GM12874 (cell line): ENCODE measurements at regions not wholly inside any gene's neighbourhood (a gene's known extent, or its start where the extent isn't known, plus 50 kb on each side); places are given as distances from the start of the nearest gene placed in this dataset.

Experiments used
- CTCF ChIP-seq: IDR thresholded peaks from 2 replicates; pipeline ENCODE4 v1.5.1; 2011; ENCODE audit warnings: low read depth, mild to moderate bottlenecking, control low read depth, low read length, moderate library complexity; ENCODE audit not compliant: insufficient read depth

- no peak for TF ChIP-seq CTCF
Measured at GRCh38 chrX:54615109-54615508, 85.1 kb downstream of the GNL3L start.

GRCh38 chrX:54633641-54634040 is 103.6 kb downstream of the GNL3L start:
- no peak for TF ChIP-seq CTCF

GRCh38 chrX:54639018-54639345 is 109.0 kb downstream of the GNL3L start:
- no peak for TF ChIP-seq CTCF

- peak; percentile 64 for TF ChIP-seq CTCF
Measured at GRCh38 chrX:54639346-54640102, 109.5 kb downstream of the GNL3L start.

GRCh38 chrX:54640103-54640690 is 110.2 kb downstream of the GNL3L start:
- TF ChIP-seq CTCF, result no peak

- no peak for TF ChIP-seq CTCF
Measured at GRCh38 chrX:54640736-54641135, 110.7 kb downstream of the GNL3L start.

GRCh38 chrX:54641530-54641929 is 111.5 kb downstream of the GNL3L start:
- no peak for TF ChIP-seq CTCF
